Tibial nerve (tissue), 4 donors: ENCODE measurements at regions not wholly inside any gene's neighbourhood (a gene's known extent, or its start where the extent isn't known, plus 50 kb on each side); places are given as distances from the start of the nearest gene placed in this dataset.

Experiments used
- EP300 ChIP-seq, 2 donors: sonication (generic); formaldehyde crosslinking; IDR thresholded peaks; one replicate each; pipeline ENCODE4 v1.6.1; 2017; ENCODE audit warnings: antibody characterized with exemption in 2 of 2, mild to moderate bottlenecking in 1 of 2
- POLR2A ChIP-seq, 2 donors: fragments of 450-650 bp; IDR thresholded peaks; one replicate each; pipeline ENCODE4 v1.6.1; 2017; ENCODE audit warnings: antibody characterized with exemption in 2 of 2, mild to moderate bottlenecking in 2 of 2, moderate library complexity in 2 of 2
- TF ChIP-seq, protein P1 (sequence below), 5 experiments: fragments of 200-600 bp in 3 of 5; fragments of 450-650 bp in 2 of 5; sonication (generic) in 3 of 5; IDR thresholded peaks; one replicate each; pipeline ENCODE4 v1.5.1; 2016 to 2019; ENCODE audit warnings: antibody characterized with exemption in 5 of 5, mild to moderate bottlenecking in 3 of 5, moderate library complexity in 2 of 5

DNA sequence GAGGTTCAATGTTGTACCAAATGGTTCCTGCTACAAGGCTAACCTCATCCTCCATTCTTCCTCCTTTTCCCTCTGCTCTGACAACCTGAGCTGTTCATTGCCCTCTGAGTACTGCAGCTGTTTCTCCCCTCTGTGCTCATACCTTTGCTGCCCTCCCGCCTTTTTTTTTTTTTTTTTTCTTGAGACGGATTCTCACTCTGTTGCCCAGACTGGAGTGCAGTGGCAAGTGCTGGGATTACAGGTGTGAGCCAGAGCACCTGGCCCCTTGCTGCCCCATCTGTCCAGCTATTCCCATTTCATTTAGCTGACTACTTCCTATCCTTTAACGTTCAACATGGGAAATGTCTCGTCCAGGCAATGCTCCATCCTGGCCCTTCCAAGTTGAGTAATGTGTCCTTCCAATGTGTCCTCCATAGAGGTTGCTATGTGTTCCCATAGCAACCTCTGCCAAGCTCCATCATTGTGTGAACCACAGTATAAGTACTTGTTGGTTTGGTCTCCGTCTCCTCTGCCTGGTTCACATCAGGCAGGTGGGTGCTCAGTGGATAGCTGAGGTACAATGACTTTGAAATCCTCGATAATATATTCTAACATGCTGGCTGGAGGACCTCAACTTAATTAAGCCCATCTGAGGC, 179.9 kb upstream of the ANKRD28 start:
- TF ChIP-seq, protein P1, sequence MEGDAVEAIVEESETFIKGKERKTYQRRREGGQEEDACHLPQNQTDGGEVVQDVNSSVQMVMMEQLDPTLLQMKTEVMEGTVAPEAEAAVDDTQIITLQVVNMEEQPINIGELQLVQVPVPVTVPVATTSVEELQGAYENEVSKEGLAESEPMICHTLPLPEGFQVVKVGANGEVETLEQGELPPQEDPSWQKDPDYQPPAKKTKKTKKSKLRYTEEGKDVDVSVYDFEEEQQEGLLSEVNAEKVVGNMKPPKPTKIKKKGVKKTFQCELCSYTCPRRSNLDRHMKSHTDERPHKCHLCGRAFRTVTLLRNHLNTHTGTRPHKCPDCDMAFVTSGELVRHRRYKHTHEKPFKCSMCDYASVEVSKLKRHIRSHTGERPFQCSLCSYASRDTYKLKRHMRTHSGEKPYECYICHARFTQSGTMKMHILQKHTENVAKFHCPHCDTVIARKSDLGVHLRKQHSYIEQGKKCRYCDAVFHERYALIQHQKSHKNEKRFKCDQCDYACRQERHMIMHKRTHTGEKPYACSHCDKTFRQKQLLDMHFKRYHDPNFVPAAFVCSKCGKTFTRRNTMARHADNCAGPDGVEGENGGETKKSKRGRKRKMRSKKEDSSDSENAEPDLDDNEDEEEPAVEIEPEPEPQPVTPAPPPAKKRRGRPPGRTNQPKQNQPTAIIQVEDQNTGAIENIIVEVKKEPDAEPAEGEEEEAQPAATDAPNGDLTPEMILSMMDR (IDR thresholded peaks at IDR 0.05), result no peak
- no peak for TF ChIP-seq EP300 (IDR thresholded peaks at IDR 0.05)
- no peak for TF ChIP-seq POLR2A (IDR thresholded peaks at IDR 0.05)
